IMR-90 (cell line): ENCODE measurements at regions not wholly inside any gene's neighbourhood (a gene's known extent, or its start where the extent isn't known, plus 50 kb on each side); places are given as distances from the start of the nearest gene placed in this dataset.
A peak's percentile ranks its signal among the peaks of the same experiment; 100 is the strongest.
"Not testable (repeated sequence)": the region's sequence is repeated elsewhere in the genome, so short reads cannot be mapped to it uniquely, and the experiment has no call there.

ENCODE experiments used
- ATAC-seq: fragments of 200-7000 bp; cut with Tn5 transposase; 2 replicates; pipeline ENCODE4 v1.9.1; 2020; ENCODE audit warnings: low read depth, mild to moderate bottlenecking, moderate library complexity
- BruUV-seq: library from RNA; stranded (reverse); fragments of 400-500 nt; replicated peaks from 2 replicates; lab custom pipeline; 2021; lab: Mats Ljungman, UMichigan
- CTCF ChIA-PET: fragments of 300-600 bp; formaldehyde crosslinking; extraction: SDS; loops from one replicate; lab custom pipeline; 2021; ENCODE audit warnings: antibody characterized with exemption; lab: Yijun Ruan, JAX
- POLR2A ChIA-PET: fragments of 300-600 bp; sonication (Branson Sonifier 250); formaldehyde crosslinking; loops from one replicate; lab custom pipeline; 2022; ENCODE audit warnings: antibody characterized with exemption; ENCODE audit not compliant: unreplicated experiment; lab: Charles Lee
- DNase-seq: peaks from one replicate; pipeline ENCODE4 v3.0.0; 2013
- H2AFZ ChIP-seq: replicated peaks from 2 replicates; pipeline ENCODE3; 2013; ENCODE audit warnings: low read length, mild to moderate bottlenecking; ENCODE audit not compliant: poor library complexity
- H2AK5ac ChIP-seq: 2 replicates; pipeline ENCODE4 v1.6.1; 2013; ENCODE audit warnings: low read depth, low read length, inconsistent platforms
- H2AK9ac ChIP-seq: replicated peaks from 2 replicates; pipeline ENCODE3; 2013; ENCODE audit warnings: mild to moderate bottlenecking, low read depth, low read length, moderate library complexity; ENCODE audit not compliant: poor library complexity
- H2BK120ac ChIP-seq: 2 replicates; pipeline ENCODE4 v1.6.1; 2013; ENCODE audit warnings: low read depth, low read length, inconsistent platforms
- H2BK15ac ChIP-seq: 3 replicates; pipeline ENCODE4 v1.6.1; 2013; ENCODE audit warnings: low read depth, low read length, inconsistent platforms
- H2BK20ac ChIP-seq: 2 replicates; pipeline ENCODE4 v1.6.1; 2013; ENCODE audit warnings: low read depth, mild to moderate bottlenecking, inconsistent platforms, low read length, moderate library complexity
- H2BK5ac ChIP-seq: 2 replicates; pipeline ENCODE4 v1.6.1; 2013; ENCODE audit warnings: mild to moderate bottlenecking, low read depth, low read length, inconsistent platforms; ENCODE audit not compliant: poor library complexity, severe bottlenecking
- H3K14ac ChIP-seq: replicated peaks from 2 replicates; pipeline ENCODE4 v1.6.1; 2013; ENCODE audit warnings: low read depth, low read length, inconsistent platforms
- H3K18ac ChIP-seq: 2 replicates; pipeline ENCODE4 v1.6.1; 2013; ENCODE audit warnings: low read depth, low read length, control low read depth
- H3K23ac ChIP-seq: 2 replicates; pipeline ENCODE4 v1.6.1; 2013; ENCODE audit warnings: low read depth, low read length, inconsistent platforms
- H3K27ac ChIP-seq: 2 replicates; pipeline ENCODE4 v1.5.1; 2013; ENCODE audit warnings: mild to moderate bottlenecking, control low read depth, low read length; ENCODE audit not compliant: insufficient read depth
- H3K27me3 ChIP-seq: 2 replicates; pipeline ENCODE4 v1.6.1; 2013; ENCODE audit warnings: low read length; ENCODE audit not compliant: control insufficient read depth, insufficient read depth
- H3K36me3 ChIP-seq: 2 replicates; pipeline ENCODE4 v1.6.1; 2013; ENCODE audit warnings: low read length, mixed read lengths; ENCODE audit not compliant: control insufficient read depth, insufficient read depth
- H3K4ac ChIP-seq: 2 replicates; pipeline ENCODE4 v1.6.1; 2013; ENCODE audit warnings: low read depth, low read length, inconsistent platforms
- H3K4me1 ChIP-seq: 2 replicates; pipeline ENCODE4 v1.6.1; 2013; ENCODE audit warnings: low read length, mixed read lengths; ENCODE audit not compliant: control insufficient read depth, insufficient read depth
- H3K4me2 ChIP-seq: 2 replicates; pipeline ENCODE4 v1.6.1; 2013; ENCODE audit warnings: low read depth, mild to moderate bottlenecking, control low read depth, low read length, moderate library complexity
- H3K4me3 ChIP-seq: 2 replicates; pipeline ENCODE4 v1.5.1; 2013; ENCODE audit warnings: low read depth, mild to moderate bottlenecking, control low read depth, low read length, moderate library complexity; ENCODE audit not compliant: insufficient read depth
- H3K56ac ChIP-seq: 2 replicates; pipeline ENCODE4 v1.6.1; 2013; ENCODE audit warnings: low read length, inconsistent platforms; ENCODE audit not compliant: insufficient read depth; ENCODE audit errors: extremely low read depth
- H3K79me1 ChIP-seq, 2 experiments: 2 replicates each; pipeline ENCODE4 v1.6.1; 2013; ENCODE audit warnings: low read length in 2 of 2, inconsistent platforms in 1 of 2, low read depth in 1 of 2
- H3K9ac ChIP-seq: 2 replicates; pipeline ENCODE4 v1.6.1; 2013; ENCODE audit warnings: low read depth, low read length, control low read depth
- H3K9me1 ChIP-seq: 2 replicates; pipeline ENCODE4 v1.6.1; 2013; ENCODE audit warnings: low read length, inconsistent platforms; ENCODE audit not compliant: insufficient read depth
- H3K9me3 ChIP-seq: 2 replicates; pipeline ENCODE4 v1.6.1; 2013; ENCODE audit warnings: low read length; ENCODE audit not compliant: control insufficient read depth, insufficient read depth
- H4K20me1 ChIP-seq: 2 replicates; pipeline ENCODE4 v1.6.1; 2013; ENCODE audit warnings: low read length, inconsistent platforms; ENCODE audit not compliant: insufficient read depth
- H4K5ac ChIP-seq: 2 replicates; pipeline ENCODE4 v1.6.1; 2013; ENCODE audit warnings: mild to moderate bottlenecking, low read depth, low read length, control low read depth
- H4K8ac ChIP-seq, 2 experiments: 2 replicates each; pipeline ENCODE4 v1.6.1; 2013; ENCODE audit warnings: low read depth in 2 of 2, low read length in 2 of 2, control low read depth in 1 of 2, inconsistent platforms in 1 of 2
- H4K91ac ChIP-seq: 2 replicates; pipeline ENCODE4 v1.6.1; 2013; ENCODE audit warnings: low read depth, low read length, inconsistent platforms; ENCODE audit not compliant: insufficient read depth
- BHLHE40 ChIP-seq: fragments of 150-350 bp; IDR thresholded peaks from 2 replicates; pipeline ENCODE4 v1.6.1; 2016; ENCODE audit warnings: mild to moderate bottlenecking, low read depth, low read length
- CEBPB ChIP-seq: IDR thresholded peaks from 2 replicates; pipeline ENCODE4 v1.6.1; 2012; ENCODE audit warnings: low read depth, low read length, improper control_type of control experiment
- CHD1 ChIP-seq: IDR thresholded peaks from 2 replicates; pipeline ENCODE4 v1.6.1; 2012; ENCODE audit warnings: low read depth, low read length, improper control_type of control experiment
- FOS ChIP-seq: fragments of 150-350 bp; IDR thresholded peaks from 2 replicates; pipeline ENCODE4 v1.6.1; 2016; ENCODE audit warnings: low read depth, low read length
- MAFK ChIP-seq: IDR thresholded peaks from 2 replicates; pipeline ENCODE4 v1.6.1; 2012; ENCODE audit warnings: low read depth, low read length, improper control_type of control experiment
- WGBS, 2 experiments: methylation state at CpG; one replicate each; pipeline versions ENCODE4 v1.1.5 to v1.1.7; 2013; ENCODE audit warnings: missing lambda C conversion rate in 2 of 2; ENCODE audit not compliant: insufficient read length in 1 of 2; ENCODE audit errors: extremely low coverage in 2 of 2; 5-methylcytosine and 5-hydroxymethylcytosine counted together
- dilution Hi-C: fragments of 300-500 bp; cut with HindIII; formaldehyde crosslinking; loops from one replicate; pipeline ENCODE4 v1.14.3; 2018; ENCODE audit warnings: low sequenced_read_pairs; ENCODE audit not compliant: unreplicated experiment
- in situ Hi-C: fragments of 300-500 bp; cut with MboI; formaldehyde crosslinking; loops from 3 replicates; pipeline ENCODE4 v1.14.3; 2019; ENCODE audit warnings: low sequenced_read_pairs, inconsistent platforms, mixed read lengths
- intact Hi-C: fragments of 100-400 bp; cut with micrococcal nuclease; formaldehyde crosslinking; loops from 2 replicates; pipeline ENCODE4 v1.10.0; 2022

DNA sequence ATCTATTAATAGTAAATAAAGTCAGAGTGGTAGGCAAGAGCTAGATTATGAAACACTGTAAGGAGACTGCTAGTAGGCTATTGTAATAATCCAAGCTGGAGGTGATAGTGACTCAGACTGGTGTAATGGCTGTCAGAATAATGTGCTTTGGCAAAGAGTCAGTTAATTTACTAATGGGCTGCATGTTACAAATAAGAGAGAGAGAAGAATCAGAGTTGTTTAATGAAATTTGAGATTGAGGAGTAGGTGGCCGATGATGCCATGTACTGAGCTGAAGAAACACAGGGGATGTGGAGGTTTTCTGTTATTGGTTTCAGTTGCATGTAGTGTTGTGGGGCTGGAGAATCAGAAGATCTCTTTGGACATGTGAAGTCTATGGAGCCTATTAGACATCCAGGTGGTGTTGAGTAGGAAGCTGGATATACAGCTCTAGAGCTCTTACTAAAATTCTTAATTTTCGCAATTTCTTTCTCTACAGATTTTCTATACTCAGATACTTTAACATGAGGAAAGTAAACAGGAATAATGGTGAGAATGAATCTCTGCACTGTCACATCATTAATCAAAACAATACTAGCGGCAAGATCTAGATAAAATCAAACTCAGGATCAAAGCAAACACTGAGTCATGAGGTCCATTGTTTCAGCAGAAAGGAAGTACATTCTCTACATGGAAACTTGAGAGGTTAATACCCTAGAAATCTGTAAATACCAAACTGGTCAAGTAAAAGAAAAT is 167.7 kb downstream of the SIM1 start:
- Histone ChIP-seq H3K56ac (0 out of 2 replicates have a peak overlapping the region, but pooled peaks have one; percentile 5), H3K14ac (peak overlapping the region; percentile 63; the same call in 1 of the 2 replicates), H4K91ac (peak overlapping the region; percentile 58; the same call in 1 of the 2 replicates), H3K23ac (peak overlapping the region; percentile 56; the same call in 1 of the 2 replicates), H3K27ac (no peak overlapping the region), H2AK5ac (peak overlapping the region; percentile 20; the same call in 1 of the 2 replicates), H2AFZ (no peak overlapping the region), H3K27me3 (no peaks in the 10 kb centered on the region), H4K5ac (no peak overlapping the region; the same call in 1 of the 2 replicates), H2BK20ac (peak overlapping the region; percentile 81), H2BK120ac (peak overlapping the region; percentile 84), H3K4ac (peak overlapping the region; percentile 59; the same call in 1 of the 2 replicates), H3K36me3 (no peaks in the 10 kb centered on the region), H3K4me2 (peak overlapping the region; percentile 30; the same call in 1 of the 2 replicates), H3K18ac (no peak overlapping the region; the same call in 1 of the 2 replicates), H4K8ac (peak overlapping the region in 1 of 2 experiments; percentile 63; a peak in 1 of 4 replicates), H2BK5ac (peak overlapping the region; percentile 84), H3K4me1 (peaks cover 9% of the 10 kb centered on the region; the same call in 1 of the 2 replicates), H3K79me1 (no peaks in the 10 kb centered on the region), H3K4me3 (no peak overlapping the region), H3K9me1 (peaks cover 3% of the 10 kb centered on the region), H3K9me3 (no peaks in the 10 kb centered on the region), H4K20me1 (no peaks in the 10 kb centered on the region), H2BK15ac (no peak overlapping the region), H3K9ac (no peak overlapping the region), H2AK9ac (no peak overlapping the region)
- DNase-seq (peak; percentile 80), ATAC-seq (peak; percentile 45)
- in situ Hi-C loops (no loop called here), dilution Hi-C loops (no loop called here), intact Hi-C loops (no loop called here)
- ChIA-PET CTCF (no interaction called here), POLR2A (interaction anchor here (0.7 kb wide), 1 partner anchor 198 kb away, joined by 3 read pairs; no protein-coding TSS in a partner anchor)
- WGBS, 2 experiments = 50% methylated on average over 1 of the region's 3 CpGs; no CpG with 5 or more reads in 1 of the 2 experiments
- TF ChIP-seq BHLHE40 = peak; percentile 40
- TF ChIP-seq CHD1 = no peak
- peak; percentile 40; the same call in 1 of the 2 replicates for TF ChIP-seq FOS
- TF ChIP-seq MAFK = no peak
- TF ChIP-seq CEBPB = peak; percentile 61; the same call in 1 of the 2 replicates
- BruUV-seq = no TSS peak

DNA sequence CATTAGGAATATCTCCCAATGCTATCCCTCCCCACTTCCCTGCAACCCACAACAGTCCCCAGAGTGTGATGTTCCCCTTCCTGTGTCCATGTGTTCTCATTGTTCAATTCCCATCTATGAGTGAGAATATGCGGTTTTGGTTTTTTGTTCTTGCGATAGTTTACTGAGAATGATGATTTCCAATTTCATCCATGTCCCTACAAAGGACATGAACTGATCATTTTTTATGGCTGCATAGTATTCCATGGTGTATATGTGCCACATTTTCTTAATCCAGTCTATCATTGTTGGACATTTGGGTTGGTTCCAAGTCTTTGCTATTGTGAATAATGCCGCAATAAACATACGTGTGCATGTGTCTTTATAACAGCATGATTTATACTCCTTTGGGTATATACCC is 169.5 kb downstream of the SIM1 start:
- H3K4me3 ChIP-seq, BruUV-seq, H2BK5ac ChIP-seq, intact Hi-C loops, H2AK5ac ChIP-seq, H2BK15ac ChIP-seq, H3K14ac ChIP-seq, dilution Hi-C loops, H3K4me1 ChIP-seq, H3K9me3 ChIP-seq, POLR2A ChIA-PET, H3K18ac ChIP-seq, H4K20me1 ChIP-seq, H2BK120ac ChIP-seq, ATAC-seq, H3K9ac ChIP-seq, H4K5ac ChIP-seq, in situ Hi-C loops, H3K9me1 ChIP-seq, H2BK20ac ChIP-seq, H3K36me3 ChIP-seq, H2AFZ ChIP-seq, H3K4ac ChIP-seq, H4K91ac ChIP-seq, H3K79me1 ChIP-seq, H3K23ac ChIP-seq, H4K8ac ChIP-seq, DNase-seq, H3K56ac ChIP-seq, H3K4me2 ChIP-seq, H3K27ac ChIP-seq, H2AK9ac ChIP-seq, H3K27me3 ChIP-seq: not testable (repeated sequence)
- CTCF ChIA-PET = interaction anchor here (0.7 to 1.0 kb wide), 2 partner anchors 9 to 134 kb away, joined by 3 to 6 read pairs; no protein-coding TSS in a partner anchor
- WGBS, 2 experiments = no CpG with 5 or more reads among the region's 4 CpGs
